HepG2 (cell line): ENCODE measurements at regions not wholly inside any gene's neighbourhood (a gene's known extent, or its start where the extent isn't known, plus 50 kb on each side); places are given as distances from the start of the nearest gene placed in this dataset.

ENCODE experiments used
- ATAC-seq: fragments of 200-7000 bp; cut with Tn5 transposase; 3 replicates; pipeline ENCODE4 v1.9.1; 2020; ENCODE audit warnings: mild to moderate bottlenecking, moderate library complexity
- BruUV-seq: library from RNA; stranded (reverse); fragments of 400-500 nt; replicated peaks from 2 replicates; lab custom pipeline; 2021; lab: Mats Ljungman, UMichigan
- CTCF ChIA-PET: fragments of 300-600 bp; formaldehyde crosslinking; extraction: SDS; loops from one replicate; lab custom pipeline; 2021; ENCODE audit warnings: low total read pairs, inconsistent platforms, low intra/inter-chr PET ratio; lab: Yijun Ruan, JAX
- POLR2A ChIA-PET: fragments of 350-600 bp; sonication (Branson Sonifier 250); formaldehyde crosslinking; loops from one replicate; lab custom pipeline; 2020; ENCODE audit warnings: antibody characterized with exemption, inconsistent platforms; lab: Yijun Ruan, JAX
- DNase-seq: peaks from one replicate; pipeline ENCODE4 v3.0.0-alpha.2; 2015; ENCODE audit warnings: low spot score
- FAIRE-seq: peaks from 3 replicates; lab custom pipeline; 2011; peaks lifted over from hg19 to GRCh38; lab: Jason Lieb, UNC
- H2AFZ ChIP-seq: one replicate; pipeline ENCODE4 v1.6.1; 2011; ENCODE audit warnings: low read length, inconsistent platforms
- H3K27ac ChIP-seq: fragments of 300-600 bp; 3 replicates; pipeline ENCODE4 v1.8.0; 2011; ENCODE audit warnings: mixed run types, mild to moderate bottlenecking, mixed read lengths, low read length, inconsistent platforms; ENCODE audit not compliant: insufficient read depth; ENCODE audit errors: extremely low read length
- H3K27me3 ChIP-seq, 2 experiments: fragments of 200-600 bp in 1 of 2; 2 replicates in 1 of 2; 3 replicates in 1 of 2; pipeline versions ENCODE4 v1.6.0 to v1.8.0; 2011; ENCODE audit warnings: low read length in 2 of 2, mild to moderate bottlenecking in 2 of 2, moderate library complexity in 2 of 2, inconsistent platforms in 1 of 2; ENCODE audit not compliant: insufficient read depth in 2 of 2, control insufficient read depth in 1 of 2
- H3K36me3 ChIP-seq, 2 experiments: fragments of 200-600 bp in 1 of 2; replicated peaks in 1 of 2; 2 replicates in 1 of 2; 3 replicates in 1 of 2; pipeline versions ENCODE4 v1.5.1 to v1.8.0; 2011; ENCODE audit warnings: low read length in 2 of 2, inconsistent platforms in 1 of 2; ENCODE audit not compliant: insufficient read depth in 2 of 2, control insufficient read depth in 1 of 2
- H3K4me1 ChIP-seq: 2 replicates; pipeline ENCODE4 v1.5.1; 2012; ENCODE audit warnings: low read length, inconsistent platforms; ENCODE audit not compliant: insufficient read depth
- H3K4me2 ChIP-seq: 2 replicates; pipeline ENCODE4 v1.6.0; 2011; ENCODE audit warnings: low read depth, low read length, inconsistent platforms
- H3K4me3 ChIP-seq, 3 experiments: fragments of 200-600 bp in 1 of 3; sonication (generic), shearing (Covaris generic) in 1 of 3; replicated peaks in 1 of 3; 2 replicates each; pipeline ENCODE4 v1.5.1; 2011 to 2016; ENCODE audit warnings: low read length in 3 of 3, inconsistent platforms in 2 of 3, low read depth in 2 of 3, mild to moderate bottlenecking in 2 of 3, control low read depth in 1 of 3, mixed read lengths in 1 of 3; ENCODE audit not compliant: insufficient read depth in 1 of 3
- H3K79me2 ChIP-seq: one replicate; pipeline ENCODE4 v1.6.1; 2011; ENCODE audit warnings: low read length, inconsistent platforms; ENCODE audit not compliant: insufficient read depth
- H3K9ac ChIP-seq: 2 replicates; pipeline ENCODE4 v1.6.0; 2011; ENCODE audit warnings: mild to moderate bottlenecking, low read depth, low read length, inconsistent platforms; ENCODE audit not compliant: insufficient read depth
- H3K9me3 ChIP-seq: 2 replicates; pipeline ENCODE4 v1.5.1; 2012; ENCODE audit warnings: mild to moderate bottlenecking, low read length
- H4K20me1 ChIP-seq: 2 replicates; pipeline ENCODE4 v1.6.0; 2011; ENCODE audit warnings: inconsistent platforms, mild to moderate bottlenecking, low read length, moderate library complexity; ENCODE audit not compliant: insufficient read depth
- ATF7 ChIP-seq, 2 experiments: fragments of 450-650 bp in 1 of 2; sonication (generic) in 1 of 2; formaldehyde crosslinking in 1 of 2; IDR thresholded peaks; 2 replicates each; pipeline versions ENCODE4 v1.4.0 to v1.6.1; 2016 to 2020; ENCODE audit warnings: antibody characterized with exemption in 1 of 2, mild to moderate bottlenecking in 1 of 2, missing genetic modification reagents in 1 of 2
- CC2D1A ChIP-seq: sonication (generic); formaldehyde crosslinking; IDR thresholded peaks from 2 replicates; pipeline ENCODE4 v1.8.1; 2023; ENCODE audit warnings: mild to moderate bottlenecking, missing genetic modification reagents
- DRAP1 ChIP-seq: IDR thresholded peaks from 2 replicates; pipeline ENCODE4 v1.6.1; 2016; ENCODE audit warnings: missing genetic modification reagents, missing compliant biosample characterization
- FOXO4 ChIP-seq: sonication (generic); formaldehyde crosslinking; conservative IDR thresholded peaks from 2 replicates; pipeline ENCODE4 v1.8.1; 2023; ENCODE audit warnings: missing genetic modification reagents
- GPBP1L1 ChIP-seq: sonication (generic); formaldehyde crosslinking; IDR thresholded peaks from 2 replicates; pipeline ENCODE4 v1.5.0; 2020; ENCODE audit warnings: mild to moderate bottlenecking, missing genetic modification reagents
- GZF1 ChIP-seq: sonication (generic); formaldehyde crosslinking; IDR thresholded peaks from 2 replicates; pipeline ENCODE4 v1.5.1; 2020; ENCODE audit warnings: mild to moderate bottlenecking, missing genetic modification reagents
- KAT2B ChIP-seq: fragments of 150-350 bp; IDR thresholded peaks from 2 replicates; pipeline ENCODE4 v1.6.1; 2014; ENCODE audit warnings: low read depth, low read length, borderline replicate concordance
- MIER3 ChIP-seq: IDR thresholded peaks from 2 replicates; pipeline ENCODE4 v1.6.1; 2016; ENCODE audit warnings: missing compliant biosample characterization, borderline replicate concordance
- RFX1 ChIP-seq: fragments of 450-650 bp; IDR thresholded peaks from 2 replicates; pipeline ENCODE4 v1.6.1; 2017
- SP5 ChIP-seq: IDR thresholded peaks from 2 replicates; pipeline ENCODE4 v1.6.1; 2016; ENCODE audit warnings: low read depth, borderline replicate concordance
- TMF1 ChIP-seq: sonication (generic); formaldehyde crosslinking; IDR thresholded peaks from 2 replicates; pipeline ENCODE4 v1.8.1; 2022; ENCODE audit warnings: low read depth, missing genetic modification reagents
- ZBTB8A ChIP-seq: sonication (generic); formaldehyde crosslinking; IDR thresholded peaks from 2 replicates; pipeline ENCODE4 v1.4.0; 2020; ENCODE audit warnings: mild to moderate bottlenecking, low read depth, missing genetic modification reagents, borderline replicate concordance
- ZC3H13 ChIP-seq: sonication (generic); formaldehyde crosslinking; IDR thresholded peaks from 2 replicates; pipeline ENCODE4 v1.8.1; 2023; ENCODE audit warnings: mild to moderate bottlenecking, missing genetic modification reagents, moderate library complexity
- ZNF18 ChIP-seq: sonication (generic); formaldehyde crosslinking; IDR thresholded peaks from 2 replicates; pipeline ENCODE4 v1.8.0; 2022; ENCODE audit warnings: mild to moderate bottlenecking, missing genetic modification reagents; ENCODE audit not compliant: insufficient replicate concordance
- ZNF275 ChIP-seq: sonication (generic); formaldehyde crosslinking; IDR thresholded peaks from 2 replicates; pipeline ENCODE4 v1.8.0; 2022; ENCODE audit warnings: missing genetic modification reagents, mild to moderate bottlenecking, inconsistent platforms, borderline replicate concordance
- ZNF317 ChIP-seq: sonication (generic); formaldehyde crosslinking; IDR thresholded peaks from 2 replicates; pipeline ENCODE4 v1.5.0; 2020; ENCODE audit warnings: mild to moderate bottlenecking, missing genetic modification reagents
- WGBS: methylation state at CpG from one replicate; pipeline ENCODE4 v1.1.6; 2017; ENCODE audit warnings: low lambda C conversion rate; 5-methylcytosine and 5-hydroxymethylcytosine counted together
- in situ Hi-C: cut with HindIII; loops from 2 replicates; pipeline ENCODE4 v1.10.0; 2017; ENCODE audit warnings: low pct_unique_long_range_greater_than_20kb; ENCODE audit not compliant: extremely low pct_ligation_motif_present
- intact Hi-C: fragments of 100-400 bp; cut with micrococcal nuclease; formaldehyde crosslinking; loops from one replicate; pipeline ENCODE4 v1.10.0; 2022; ENCODE audit not compliant: unreplicated experiment

- no peak overlapping the region for H3K4me2 ChIP-seq
- H3K4me3 ChIP-seq: no peak overlapping the region
- H3K4me1 ChIP-seq: no peaks in the 10 kb centered on the region
- no peaks in the 10 kb centered on the region for H3K9me3 ChIP-seq
- H3K27me3 ChIP-seq: no peaks in the 10 kb centered on the region
- H3K79me2 ChIP-seq: no peaks in the 10 kb centered on the region
- BruUV-seq: no TSS peak
- H3K27ac ChIP-seq: no peak overlapping the region
- H3K9ac ChIP-seq: no peak overlapping the region
- in situ Hi-C loops (no loop called here), intact Hi-C loops (no loop called here)
- DNase-seq (no peak), FAIRE-seq (no peak), ATAC-seq (no peak)
- ChIA-PET CTCF (no interaction called here), POLR2A (no interaction called here)
- H4K20me1 ChIP-seq: no peaks in the 10 kb centered on the region
- 17% methylated on average over 3 of the region's 3 CpGs for WGBS
- TF ChIP-seq DRAP1 (CRISPR knock-in tag) (no peak), KAT2B (no peak), ZBTB8A (CRISPR knock-in tag) (no peak), ZNF275 (CRISPR knock-in tag) (no peak), GPBP1L1 (no peak), ZNF18 (no peak), ZNF317 (no peak), ATF7 (IDR thresholded peaks at IDR 0.05) (no peak), ATF7 (CRISPR knock-in tag; IDR thresholded peaks at IDR 0.05) (no peak), CC2D1A (CRISPR knock-in tag) (no peak), RFX1 (no peak), SP5 (CRISPR knock-in tag) (no peak), GZF1 (no peak), MIER3 (no peak), ZC3H13 (CRISPR knock-in tag) (no peak), FOXO4 (no peak), TMF1 (CRISPR knock-in tag) (no peak)
- H2AFZ ChIP-seq: no peak overlapping the region
- H3K36me3 ChIP-seq: no peaks in the 10 kb centered on the region
Measured at GRCh38 chr3:106157411-106157810, 288.6 kb upstream of the CBLB start.
